Tibial nerve (tissue), 4 donors: ENCODE measurements at regions not wholly inside any gene's neighbourhood (a gene's known extent, or its start where the extent isn't known, plus 50 kb on each side); places are given as distances from the start of the nearest gene placed in this dataset.

ENCODE experiments used
- EP300 ChIP-seq, 2 donors: sonication (generic); formaldehyde crosslinking; IDR thresholded peaks; one replicate each; pipeline ENCODE4 v1.6.1; 2017; ENCODE audit warnings: antibody characterized with exemption in 2 of 2, mild to moderate bottlenecking in 1 of 2
- TF ChIP-seq, protein P1 (sequence below), 5 experiments: fragments of 200-600 bp in 3 of 5; fragments of 450-650 bp in 2 of 5; sonication (generic) in 3 of 5; IDR thresholded peaks; one replicate each; pipeline ENCODE4 v1.5.1; 2016 to 2019; ENCODE audit warnings: antibody characterized with exemption in 5 of 5, mild to moderate bottlenecking in 3 of 5, moderate library complexity in 2 of 5

DNA sequence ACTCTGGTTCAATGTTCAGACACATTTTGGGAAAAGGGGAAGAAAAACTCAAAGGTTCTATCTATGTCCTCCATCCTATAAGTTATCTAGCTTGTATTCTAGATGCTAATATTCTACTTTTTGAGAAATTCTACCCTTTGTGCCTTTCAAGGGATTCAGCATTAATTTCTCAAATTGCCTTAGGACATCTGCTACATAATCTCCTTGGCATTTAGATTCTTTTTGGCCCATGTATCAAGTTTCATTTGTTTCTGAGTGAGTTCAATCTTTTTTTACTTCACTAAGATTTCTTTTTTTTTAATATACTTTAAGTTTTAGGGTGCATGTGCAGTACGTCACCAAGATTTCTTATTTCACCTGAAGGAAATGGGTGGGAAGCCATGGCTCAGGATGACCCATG, 232.7 kb upstream of the TENT5A start:
- no peak for TF ChIP-seq EP300 (IDR thresholded peaks at IDR 0.05)
- TF ChIP-seq, protein P1, sequence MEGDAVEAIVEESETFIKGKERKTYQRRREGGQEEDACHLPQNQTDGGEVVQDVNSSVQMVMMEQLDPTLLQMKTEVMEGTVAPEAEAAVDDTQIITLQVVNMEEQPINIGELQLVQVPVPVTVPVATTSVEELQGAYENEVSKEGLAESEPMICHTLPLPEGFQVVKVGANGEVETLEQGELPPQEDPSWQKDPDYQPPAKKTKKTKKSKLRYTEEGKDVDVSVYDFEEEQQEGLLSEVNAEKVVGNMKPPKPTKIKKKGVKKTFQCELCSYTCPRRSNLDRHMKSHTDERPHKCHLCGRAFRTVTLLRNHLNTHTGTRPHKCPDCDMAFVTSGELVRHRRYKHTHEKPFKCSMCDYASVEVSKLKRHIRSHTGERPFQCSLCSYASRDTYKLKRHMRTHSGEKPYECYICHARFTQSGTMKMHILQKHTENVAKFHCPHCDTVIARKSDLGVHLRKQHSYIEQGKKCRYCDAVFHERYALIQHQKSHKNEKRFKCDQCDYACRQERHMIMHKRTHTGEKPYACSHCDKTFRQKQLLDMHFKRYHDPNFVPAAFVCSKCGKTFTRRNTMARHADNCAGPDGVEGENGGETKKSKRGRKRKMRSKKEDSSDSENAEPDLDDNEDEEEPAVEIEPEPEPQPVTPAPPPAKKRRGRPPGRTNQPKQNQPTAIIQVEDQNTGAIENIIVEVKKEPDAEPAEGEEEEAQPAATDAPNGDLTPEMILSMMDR (IDR thresholded peaks at IDR 0.05), result no peak
